H1 (cell line): ENCODE measurements at regions not wholly inside any gene's neighbourhood (a gene's known extent, or its start where the extent isn't known, plus 50 kb on each side); places are given as distances from the start of the nearest gene placed in this dataset.

ENCODE experiments used
- BRCA1 ChIP-seq: IDR thresholded peaks from 2 replicates; pipeline ENCODE4 v1.6.1; 2012; ENCODE audit warnings: low read depth, low read length, improper control_type of control experiment
- CEBPB ChIP-seq: IDR thresholded peaks from 2 replicates; pipeline ENCODE4 v1.6.1; 2012; ENCODE audit warnings: low read depth, low read length
- EZH2 ChIP-seq: fragments of 200-600 bp; sonication (generic); IDR thresholded peaks from 2 replicates; pipeline ENCODE4 v1.7.1; 2012; ENCODE audit warnings: low read depth, mild to moderate bottlenecking, moderate library complexity, low read length, inconsistent platforms; ENCODE audit not compliant: severe bottlenecking
- GABPA ChIP-seq: IDR thresholded peaks from 2 replicates; pipeline ENCODE4 v1.6.1; 2011; ENCODE audit warnings: mild to moderate bottlenecking, low read length, moderate library complexity, borderline replicate concordance; ENCODE audit not compliant: insufficient read depth
- NRF1 ChIP-seq: IDR thresholded peaks from 2 replicates; pipeline ENCODE4 v1.6.1; 2011; ENCODE audit warnings: mild to moderate bottlenecking, low read depth, low read length, improper control_type of control experiment
- POLR2AphosphoS5 ChIP-seq: IDR thresholded peaks from 2 replicates; pipeline ENCODE4 v1.6.1; 2011; ENCODE audit warnings: low read depth, low read length
- TF ChIP-seq, protein P1 (sequence below), 3 experiments: IDR thresholded peaks; 1 replicate in 2 of 3; 2 replicates in 1 of 3; pipeline versions ENCODE4 v1.5.1 to v1.6.1; 2011; ENCODE audit warnings: low read length in 3 of 3, mild to moderate bottlenecking in 3 of 3, inconsistent platforms in 2 of 3, low read depth in 1 of 3, moderate library complexity in 1 of 3; ENCODE audit not compliant: insufficient read depth in 1 of 3; ENCODE audit errors: control extremely low read depth in 1 of 3

- no peak for TF ChIP-seq NRF1
- TF ChIP-seq, protein P1, sequence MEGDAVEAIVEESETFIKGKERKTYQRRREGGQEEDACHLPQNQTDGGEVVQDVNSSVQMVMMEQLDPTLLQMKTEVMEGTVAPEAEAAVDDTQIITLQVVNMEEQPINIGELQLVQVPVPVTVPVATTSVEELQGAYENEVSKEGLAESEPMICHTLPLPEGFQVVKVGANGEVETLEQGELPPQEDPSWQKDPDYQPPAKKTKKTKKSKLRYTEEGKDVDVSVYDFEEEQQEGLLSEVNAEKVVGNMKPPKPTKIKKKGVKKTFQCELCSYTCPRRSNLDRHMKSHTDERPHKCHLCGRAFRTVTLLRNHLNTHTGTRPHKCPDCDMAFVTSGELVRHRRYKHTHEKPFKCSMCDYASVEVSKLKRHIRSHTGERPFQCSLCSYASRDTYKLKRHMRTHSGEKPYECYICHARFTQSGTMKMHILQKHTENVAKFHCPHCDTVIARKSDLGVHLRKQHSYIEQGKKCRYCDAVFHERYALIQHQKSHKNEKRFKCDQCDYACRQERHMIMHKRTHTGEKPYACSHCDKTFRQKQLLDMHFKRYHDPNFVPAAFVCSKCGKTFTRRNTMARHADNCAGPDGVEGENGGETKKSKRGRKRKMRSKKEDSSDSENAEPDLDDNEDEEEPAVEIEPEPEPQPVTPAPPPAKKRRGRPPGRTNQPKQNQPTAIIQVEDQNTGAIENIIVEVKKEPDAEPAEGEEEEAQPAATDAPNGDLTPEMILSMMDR (IDR thresholded peaks at IDR 0.05; ENCODE audit: control extremely low read depth in 1 of 3, insufficient read depth in 1 of 3, low read depth in 1 of 3, low read length in 3 of 3): no peak
- no peak for TF ChIP-seq POLR2AphosphoS5
- no peak for TF ChIP-seq CEBPB
- no peak for TF ChIP-seq BRCA1
- TF ChIP-seq GABPA: no peak
- no peak for TF ChIP-seq EZH2
Measured at GRCh38 chr14:55835985-55836384, 256.0 kb downstream of the KTN1 start.
